MM.1S (cell line): ENCODE measurements at regions not wholly inside any gene's neighbourhood (a gene's known extent, or its start where the extent isn't known, plus 50 kb on each side); places are given as distances from the start of the nearest gene placed in this dataset.

Experiments used
- EZH2 ChIP-seq: fragments of 300-600 bp; sonication (generic); optimal IDR thresholded peaks from 2 replicates; pipeline ENCODE3; 2017; ENCODE audit warnings: low read depth, mild to moderate bottlenecking, antibody characterized with exemption, low read length, mixed read lengths
- EZH2phosphoT487 ChIP-seq: fragments of 300-600 bp; sonication (generic); IDR thresholded peaks from 2 replicates; pipeline ENCODE4 v1.6.1; 2018; ENCODE audit warnings: antibody characterized with exemption, low read length
- TF ChIP-seq, protein P1 (sequence below): fragments of 300-600 bp; sonication (generic); IDR thresholded peaks from 2 replicates; pipeline ENCODE4 v1.5.1; 2016; ENCODE audit warnings: antibody characterized with exemption, low read length, mixed read lengths

GRCh38 chrX:42434458-42435166 lies 343.4 kb downstream of the PPP1R2C start:
- TF ChIP-seq, protein P1, sequence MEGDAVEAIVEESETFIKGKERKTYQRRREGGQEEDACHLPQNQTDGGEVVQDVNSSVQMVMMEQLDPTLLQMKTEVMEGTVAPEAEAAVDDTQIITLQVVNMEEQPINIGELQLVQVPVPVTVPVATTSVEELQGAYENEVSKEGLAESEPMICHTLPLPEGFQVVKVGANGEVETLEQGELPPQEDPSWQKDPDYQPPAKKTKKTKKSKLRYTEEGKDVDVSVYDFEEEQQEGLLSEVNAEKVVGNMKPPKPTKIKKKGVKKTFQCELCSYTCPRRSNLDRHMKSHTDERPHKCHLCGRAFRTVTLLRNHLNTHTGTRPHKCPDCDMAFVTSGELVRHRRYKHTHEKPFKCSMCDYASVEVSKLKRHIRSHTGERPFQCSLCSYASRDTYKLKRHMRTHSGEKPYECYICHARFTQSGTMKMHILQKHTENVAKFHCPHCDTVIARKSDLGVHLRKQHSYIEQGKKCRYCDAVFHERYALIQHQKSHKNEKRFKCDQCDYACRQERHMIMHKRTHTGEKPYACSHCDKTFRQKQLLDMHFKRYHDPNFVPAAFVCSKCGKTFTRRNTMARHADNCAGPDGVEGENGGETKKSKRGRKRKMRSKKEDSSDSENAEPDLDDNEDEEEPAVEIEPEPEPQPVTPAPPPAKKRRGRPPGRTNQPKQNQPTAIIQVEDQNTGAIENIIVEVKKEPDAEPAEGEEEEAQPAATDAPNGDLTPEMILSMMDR: no peak
- TF ChIP-seq EZH2 (no peak), EZH2phosphoT487 (no peak)
